H1 (cell line): ENCODE measurements at regions not wholly inside any gene's neighbourhood (a gene's known extent, or its start where the extent isn't known, plus 50 kb on each side); places are given as distances from the start of the nearest gene placed in this dataset.

Experiments
- CTCF ChIA-PET: fragments of 300-600 bp; sonication (Branson Sonifier 250); formaldehyde crosslinking; loops from one replicate; lab custom pipeline; 2021; ENCODE audit not compliant: partially characterized antibody; lab: Charles Lee
- POLR2A ChIA-PET: fragments of 300-600 bp; sonication (Branson Sonifier 250); formaldehyde crosslinking; loops from one replicate; lab custom pipeline; 2021; ENCODE audit warnings: inconsistent platforms; ENCODE audit not compliant: partially characterized antibody; lab: Charles Lee
- DNase-seq, 2 experiments: peaks; one replicate each; pipeline versions ENCODE4 v3.0.0 to v3.0.0-alpha.2; 2010 to 2022; ENCODE audit warnings: low spot score in 2 of 2, low read depth in 1 of 2, mixed read lengths in 1 of 2
- FAIRE-seq: peaks from 2 replicates; lab custom pipeline; 2011; peaks lifted over from hg19 to GRCh38; lab: Jason Lieb, UNC
- H2AFZ ChIP-seq: 2 replicates; pipeline ENCODE4 v1.8.1; 2012; ENCODE audit warnings: low read length, inconsistent platforms
- H2AK5ac ChIP-seq: 2 replicates; pipeline ENCODE4 v1.6.1; 2013; ENCODE audit warnings: low read depth, low read length
- H2BK120ac ChIP-seq: replicated peaks from 2 replicates; pipeline ENCODE3; 2013; ENCODE audit warnings: low read depth, low read length, inconsistent platforms
- H2BK12ac ChIP-seq: 2 replicates; pipeline ENCODE4 v1.6.1; 2013; ENCODE audit warnings: low read depth, low read length
- H2BK15ac ChIP-seq: 2 replicates; pipeline ENCODE4 v1.6.1; 2013; ENCODE audit warnings: low read length
- H2BK20ac ChIP-seq: 2 replicates; pipeline ENCODE4 v1.6.1; 2013; ENCODE audit warnings: low read length
- H2BK5ac ChIP-seq: 2 replicates; pipeline ENCODE4 v1.6.1; 2013; ENCODE audit warnings: low read depth, low read length
- H3K14ac ChIP-seq: 2 replicates; pipeline ENCODE4 v1.6.1; 2013; ENCODE audit warnings: inconsistent platforms; ENCODE audit not compliant: insufficient read length
- H3K18ac ChIP-seq: 2 replicates; pipeline ENCODE4 v1.6.1; 2013; ENCODE audit warnings: low read length; ENCODE audit errors: extremely low read depth
- H3K23ac ChIP-seq: 2 replicates; pipeline ENCODE4 v1.6.1; 2013; ENCODE audit warnings: inconsistent platforms; ENCODE audit not compliant: insufficient read length
- H3K23me2 ChIP-seq: 2 replicates; pipeline ENCODE4 v1.6.1; 2013; ENCODE audit warnings: low read depth, low read length
- H3K27ac ChIP-seq: 2 replicates; pipeline ENCODE4 v1.6.1; 2011; ENCODE audit warnings: low read depth, low read length, inconsistent platforms
- H3K27me3 ChIP-seq, 4 experiments: replicated peaks in 1 of 4; 1 replicate in 1 of 4; 2 replicates in 3 of 4; pipeline versions ENCODE4 v1.6.1 to v1.8.1; 2011 to 2013; ENCODE audit warnings: low read length in 3 of 4, mild to moderate bottlenecking in 3 of 4, inconsistent platforms in 2 of 4, mixed read lengths in 2 of 4, moderate library complexity in 1 of 4; ENCODE audit not compliant: control insufficient read depth in 3 of 4, insufficient read depth in 3 of 4; ENCODE audit errors: extremely low read depth in 1 of 4
- H3K36me3 ChIP-seq, 4 experiments: 2 replicates each; pipeline versions ENCODE4 v1.6.1 to v1.8.1; 2011 to 2013; ENCODE audit warnings: mild to moderate bottlenecking in 4 of 4, low read length in 3 of 4, moderate library complexity in 2 of 4, control low read depth in 1 of 4, inconsistent platforms in 1 of 4; ENCODE audit not compliant: insufficient read depth in 4 of 4, control insufficient read depth in 2 of 4
- H3K4ac ChIP-seq: replicated peaks from 2 replicates; pipeline ENCODE3; 2013; ENCODE audit warnings: low read length, low read depth, mixed read lengths, inconsistent platforms; ENCODE audit not compliant: insufficient read length
- H3K4me1 ChIP-seq, 4 experiments: replicated peaks in 1 of 4; 1 replicate in 1 of 4; 2 replicates in 3 of 4; pipeline versions ENCODE4 v1.6.1 to v1.8.1; 2011 to 2013; ENCODE audit warnings: low read length in 3 of 4, inconsistent platforms in 2 of 4, mixed read lengths in 1 of 4; ENCODE audit not compliant: insufficient read depth in 4 of 4, control insufficient read depth in 3 of 4
- H3K4me2 ChIP-seq, 2 experiments: 2 replicates each; pipeline versions ENCODE4 v1.6.1 to v1.8.1; 2011 to 2013; ENCODE audit warnings: low read depth in 2 of 2, low read length in 2 of 2, control low read depth in 1 of 2, inconsistent platforms in 1 of 2, mild to moderate bottlenecking in 1 of 2; ENCODE audit not compliant: insufficient read depth in 1 of 2
- H3K4me3 ChIP-seq, 4 experiments: fragments of 200-600, 300-600 bp in 1 of 4; sonication (generic), shearing (Covaris generic), sonication (Bioruptor Twin) in 1 of 4; 2 replicates each; pipeline versions ENCODE4 v1.5.1 to v1.8.1; 2011 to 2016; ENCODE audit warnings: low read length in 4 of 4, low read depth in 3 of 4, control low read depth in 2 of 4, inconsistent platforms in 2 of 4, mild to moderate bottlenecking in 2 of 4, mixed read lengths in 1 of 4, moderate library complexity in 1 of 4; ENCODE audit not compliant: insufficient read depth in 2 of 4; ENCODE audit errors: extremely low read depth in 1 of 4
- H3K56ac ChIP-seq: replicated peaks from 2 replicates; pipeline ENCODE3; 2013; ENCODE audit warnings: low read depth, mild to moderate bottlenecking, mixed read lengths, low read length, inconsistent platforms; ENCODE audit not compliant: insufficient read length
- H3K79me1 ChIP-seq: 2 replicates; pipeline ENCODE4 v1.6.1; 2013; ENCODE audit warnings: low read depth, low read length, control low read depth
- H3K79me2 ChIP-seq, 2 experiments: 2 replicates each; pipeline versions ENCODE4 v1.6.1 to v1.8.1; 2012 to 2013; ENCODE audit warnings: low read length in 2 of 2, mild to moderate bottlenecking in 2 of 2, inconsistent platforms in 1 of 2; ENCODE audit not compliant: insufficient read depth in 2 of 2, control insufficient read depth in 1 of 2
- H3K9ac ChIP-seq, 4 experiments: replicated peaks in 1 of 4; 1 replicate in 1 of 4; 2 replicates in 3 of 4; pipeline versions ENCODE4 v1.6.1 to v1.8.1; 2011 to 2013; ENCODE audit warnings: low read depth in 3 of 4, low read length in 3 of 4, control low read depth in 2 of 4, mild to moderate bottlenecking in 2 of 4, moderate library complexity in 2 of 4, inconsistent platforms in 1 of 4; ENCODE audit errors: extremely low read depth in 1 of 4
- H3K9me3 ChIP-seq, 2 experiments: 2 replicates each; pipeline versions ENCODE4 v1.6.1 to v1.8.1; 2012 to 2013; ENCODE audit warnings: mild to moderate bottlenecking in 2 of 2, moderate library complexity in 2 of 2, control low read depth in 1 of 2, inconsistent platforms in 1 of 2, low read depth in 1 of 2, low read length in 1 of 2, mixed read lengths in 1 of 2; ENCODE audit not compliant: insufficient read depth in 2 of 2
- H4K20me1 ChIP-seq, 2 experiments: replicated peaks in 1 of 2; 2 replicates each; pipeline versions ENCODE3 to v1.8.1; 2011 to 2013; ENCODE audit warnings: inconsistent platforms in 2 of 2, low read length in 2 of 2, mild to moderate bottlenecking in 1 of 2; ENCODE audit not compliant: insufficient read depth in 2 of 2, control insufficient read depth in 1 of 2
- H4K5ac ChIP-seq: 2 replicates; pipeline ENCODE4 v1.6.1; 2013; ENCODE audit warnings: low read length, low read depth, mixed read lengths, inconsistent platforms; ENCODE audit not compliant: insufficient read length
- H4K8ac ChIP-seq: 2 replicates; pipeline ENCODE4 v1.8.0; 2013; ENCODE audit warnings: mild to moderate bottlenecking, moderate library complexity, low read length, inconsistent platforms; ENCODE audit not compliant: insufficient read depth; ENCODE audit errors: extremely low read depth
- H4K91ac ChIP-seq: replicated peaks from 2 replicates; pipeline ENCODE3; 2013; ENCODE audit warnings: low read length, mixed read lengths, inconsistent platforms; ENCODE audit not compliant: insufficient read length
- BACH1 ChIP-seq: IDR thresholded peaks from 2 replicates; pipeline ENCODE4 v1.6.1; 2012; ENCODE audit warnings: low read length, improper control_type of control experiment
- CBX5 ChIP-seq: fragments of 300-800, 300-1000 bp; sonication (generic); IDR thresholded peaks from 2 replicates; pipeline ENCODE4 v1.7.1; 2016; ENCODE audit warnings: antibody characterized with exemption, low read length, low read depth
- CTCF ChIP-seq, 3 experiments: IDR thresholded peaks; 1 replicate in 2 of 3; 2 replicates in 1 of 3; pipeline versions ENCODE4 v1.5.1 to v1.6.1; 2011; ENCODE audit warnings: low read length in 3 of 3, mild to moderate bottlenecking in 3 of 3, inconsistent platforms in 2 of 3, low read depth in 1 of 3, moderate library complexity in 1 of 3; ENCODE audit not compliant: insufficient read depth in 1 of 3; ENCODE audit errors: control extremely low read depth in 1 of 3
- JUN ChIP-seq: IDR thresholded peaks from 2 replicates; pipeline ENCODE4 v1.6.1; 2011; ENCODE audit warnings: low read depth, mild to moderate bottlenecking, improper control_type of control experiment, low read length
- NRF1 ChIP-seq: IDR thresholded peaks from 2 replicates; pipeline ENCODE4 v1.6.1; 2011; ENCODE audit warnings: mild to moderate bottlenecking, low read depth, low read length, improper control_type of control experiment
- SP2 ChIP-seq: IDR thresholded peaks from 2 replicates; pipeline ENCODE4 v1.6.1; 2012; ENCODE audit warnings: mild to moderate bottlenecking, low read length, inconsistent platforms
- WGBS, 2 experiments: shearing (Covaris generic) in 1 of 2; methylation state at CpG; one replicate each; pipeline versions ENCODE4 v1.1.6 to v1.1.7; 2013 to 2015; ENCODE audit warnings: low lambda C conversion rate in 2 of 2, mixed read lengths in 2 of 2, inconsistent platforms in 1 of 2, low coverage in 1 of 2, missing lambda C conversion rate in 1 of 2; ENCODE audit not compliant: insufficient replicate concordance in 2 of 2, insufficient coverage in 1 of 2, insufficient read length in 1 of 2; ENCODE audit errors: extremely low coverage in 1 of 2, missing lambda C conversion rate in 1 of 2; 5-methylcytosine and 5-hydroxymethylcytosine counted together
- TF ChIP-seq, protein P1 (sequence below): IDR thresholded peaks from 2 replicates; pipeline ENCODE4 v1.6.1; 2011; ENCODE audit warnings: low read depth, mild to moderate bottlenecking, low read length; ENCODE audit not compliant: insufficient read depth

GRCh38 chr5:112640546-112640945 lies 97.1 kb upstream of the APC start:
- Histone ChIP-seq H3K36me3 (no peaks in the 10 kb centered on the region), H3K18ac (no peak overlapping the region), H2BK120ac (no peak overlapping the region), H2AK5ac (no peak overlapping the region), H4K8ac (no peak overlapping the region), H4K5ac (no peak overlapping the region), H3K9me3 (no peaks in the 10 kb centered on the region), H3K27ac (no peak overlapping the region), H2BK20ac (no peak overlapping the region), H2BK15ac (no peak overlapping the region), H3K4ac (no peak overlapping the region), H4K91ac (no peak overlapping the region), H3K23ac (no peak overlapping the region), H3K79me1 (no peaks in the 10 kb centered on the region), H3K4me2 (no peak overlapping the region), H2AFZ (no peak overlapping the region), H2BK12ac (no peak overlapping the region), H3K79me2 (no peaks in the 10 kb centered on the region), H2BK5ac (no peak overlapping the region), H3K23me2 (no peaks in the 10 kb centered on the region), H3K14ac (no peak overlapping the region), H3K9ac (no peak overlapping the region), H3K4me1 (no peaks in the 10 kb centered on the region), H4K20me1 (no peaks in the 10 kb centered on the region), H3K56ac (no peak overlapping the region), H3K27me3 (peaks cover 0 to 1% (median 0%) of the 10 kb centered on the region in 4 experiments; a peak in 1 of 7 replicates), H3K4me3 (no peak overlapping the region)
- TF ChIP-seq, protein P1, sequence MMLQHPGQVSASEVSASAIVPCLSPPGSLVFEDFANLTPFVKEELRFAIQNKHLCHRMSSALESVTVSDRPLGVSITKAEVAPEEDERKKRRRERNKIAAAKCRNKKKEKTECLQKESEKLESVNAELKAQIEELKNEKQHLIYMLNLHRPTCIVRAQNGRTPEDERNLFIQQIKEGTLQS = no peak
- TF ChIP-seq BACH1 (no peak), NRF1 (no peak), CTCF (IDR thresholded peaks at IDR 0.05; ENCODE audit: control extremely low read depth in 1 of 3, insufficient read depth in 1 of 3, low read depth in 1 of 3, low read length in 3 of 3) (no peak), CBX5 (no peak), SP2 (no peak), JUN (no peak)
- POLR2A ChIA-PET = no interaction called here
- WGBS, 2 experiments = 93% methylated on average over 1 of the region's 1 CpG; no CpG with 5 or more reads in 1 of the 2 experiments
- DNase-seq (no peak), FAIRE-seq (no peak)
- CTCF ChIA-PET = interaction anchor here (0.9 to 1.8 kb wide), 4 partner anchors 10 to 117 kb away, joined by 3 to 5 read pairs (median 4); no protein-coding TSS in a partner anchor
